B cell (primary cell): ENCODE measurements at regions not wholly inside any gene's neighbourhood (a gene's known extent, or its start where the extent isn't known, plus 50 kb on each side); places are given as distances from the start of the nearest gene placed in this dataset.

Source experiments
- ATAC-seq: fragments of 200-7000 bp; cut with Tn5 transposase; one replicate; pipeline ENCODE4 v1.10.0; 2021; ENCODE audit warnings: low read depth, mild to moderate bottlenecking, moderate number of reproducible peaks, moderate library complexity
- CTCF ChIA-PET: fragments of 350-600 bp; sonication (Branson Sonifier 250); formaldehyde crosslinking; loops from one replicate; lab custom pipeline; 2021; ENCODE audit warnings: antibody characterized with exemption, inconsistent platforms; lab: Charles Lee
- POLR2A ChIA-PET: fragments of 350-600 bp; sonication (Branson Sonifier 250); formaldehyde crosslinking; loops from one replicate; lab custom pipeline; 2021; ENCODE audit warnings: antibody characterized with exemption; lab: Charles Lee
- DNase-seq: peaks from one replicate; pipeline ENCODE4 v3.0.0; 2013
- H2AFZ ChIP-seq: 2 replicates; pipeline ENCODE4 v1.6.1; 2012; ENCODE audit warnings: mild to moderate bottlenecking, low read depth, low read length; ENCODE audit not compliant: insufficient read depth, poor library complexity, severe bottlenecking
- H3K27ac ChIP-seq, 2 donors: 1 replicate in 1 of 2; 2 replicates in 1 of 2; pipeline ENCODE4 v1.5.1; 2012 to 2013; ENCODE audit warnings: low read length in 2 of 2, mild to moderate bottlenecking in 2 of 2, moderate library complexity in 1 of 2
- H3K27me3 ChIP-seq, 4 experiments: fragments of 200-600 bp in 1 of 4; sonication (generic) in 1 of 4; replicated peaks in 1 of 4; 1 replicate in 2 of 4; 2 replicates in 2 of 4; pipeline versions ENCODE4 v1.6.1 to v1.7.0; 2013 to 2016; ENCODE audit warnings: low read length in 3 of 4, mild to moderate bottlenecking in 2 of 4, mixed read lengths in 1 of 4, moderate library complexity in 1 of 4; ENCODE audit not compliant: insufficient read depth in 4 of 4, control insufficient read depth in 3 of 4; ENCODE audit errors: control extremely low read depth in 1 of 4
- H3K36me3 ChIP-seq, 2 experiments: replicated peaks in 1 of 2; 1 replicate in 1 of 2; 2 replicates in 1 of 2; pipeline versions ENCODE4 v1.6.1 to v1.7.1; 2013; ENCODE audit warnings: low read length in 1 of 2; ENCODE audit not compliant: insufficient read depth in 2 of 2, control insufficient read depth in 1 of 2; ENCODE audit errors: control extremely low read depth in 1 of 2, extremely low read depth in 1 of 2
- H3K4me1 ChIP-seq, 2 donors: fragments of 200-600 bp in 1 of 2; sonication (generic) in 1 of 2; 1 replicate in 1 of 2; 2 replicates in 1 of 2; pipeline versions ENCODE4 v1.5.1 to v1.6.1; 2013 to 2017; ENCODE audit warnings: low read length in 2 of 2; ENCODE audit not compliant: control insufficient read depth in 2 of 2, insufficient read depth in 2 of 2
- H3K4me2 ChIP-seq: replicated peaks from 2 replicates; pipeline ENCODE3; 2012; ENCODE audit warnings: mild to moderate bottlenecking, low read depth, low read length; ENCODE audit not compliant: poor library complexity, severe bottlenecking
- H3K4me3 ChIP-seq, 5 experiments: fragments of 200-600 bp in 1 of 5; sonication (generic) in 1 of 5; 1 replicate in 3 of 5; 2 replicates in 2 of 5; pipeline versions ENCODE4 v1.5.1 to v1.7.0; 2011 to 2016; ENCODE audit warnings: low read length in 4 of 5, mild to moderate bottlenecking in 4 of 5, low read depth in 2 of 5, control low read depth in 1 of 5, moderate library complexity in 1 of 5; ENCODE audit not compliant: insufficient read depth in 1 of 5; ENCODE audit errors: control extremely low read depth in 1 of 5, extremely low read depth in 1 of 5
- H3K79me2 ChIP-seq: fragments of 200-600 bp; sonication (generic); one replicate; pipeline ENCODE4 v1.6.0; 2016; ENCODE audit warnings: low read length; ENCODE audit not compliant: control insufficient read depth, insufficient read depth
- H3K9ac ChIP-seq: fragments of 200-600 bp; sonication (generic); 2 replicates; pipeline ENCODE4 v1.6.1; 2017; ENCODE audit warnings: mild to moderate bottlenecking, low read length, moderate library complexity
- H3K9me3 ChIP-seq, 3 donors: one replicate each; pipeline versions ENCODE4 v1.6.1 to v1.7.1; 2013; ENCODE audit warnings: low read length in 2 of 3; ENCODE audit not compliant: control insufficient read depth in 2 of 3, insufficient read depth in 1 of 3; ENCODE audit errors: control extremely low read depth in 1 of 3
- H4K20me1 ChIP-seq: 2 replicates; pipeline ENCODE4 v1.6.0; 2012; ENCODE audit warnings: mild to moderate bottlenecking, low read length; ENCODE audit not compliant: insufficient read depth, control insufficient read depth, poor library complexity, severe bottlenecking
- H3K27ac Mint-ChIP-seq: one replicate; pipeline ENCODE4 v1.8.0; 2021; ENCODE audit warnings: mixed read lengths
- H3K27me3 Mint-ChIP-seq: one replicate; pipeline ENCODE4 v1.8.0; 2021; ENCODE audit warnings: mixed read lengths
- H3K4me1 Mint-ChIP-seq: one replicate; pipeline ENCODE4 v1.8.0; 2021; ENCODE audit warnings: mixed read lengths
- H3K4me3 Mint-ChIP-seq: one replicate; pipeline ENCODE4 v1.8.0; 2021; ENCODE audit warnings: mixed read lengths
- H3K9me3 Mint-ChIP-seq: one replicate; pipeline ENCODE4 v1.8.0; 2022; ENCODE audit warnings: mixed read lengths; ENCODE audit not compliant: insufficient read depth
- EZH2 ChIP-seq: IDR thresholded peaks from 2 replicates; pipeline ENCODE4 v1.6.1; 2012; ENCODE audit warnings: borderline replicate concordance, low read depth, mild to moderate bottlenecking, moderate library complexity, low read length; ENCODE audit not compliant: insufficient read depth, poor library complexity, severe bottlenecking
- WGBS: methylation state at CpG from one replicate; pipeline ENCODE4 v1.1.5; 2013; ENCODE audit warnings: missing lambda C conversion rate; ENCODE audit not compliant: insufficient coverage; 5-methylcytosine and 5-hydroxymethylcytosine counted together
- intact Hi-C: fragments of 100-400 bp; cut with micrococcal nuclease; formaldehyde crosslinking; loops from one replicate; pipeline ENCODE4 v1.10.0; 2022
- TF ChIP-seq, protein P1 (sequence below): fragments of 200-600 bp; IDR thresholded peaks from one replicate; pipeline ENCODE4 v1.8.0; 2022; ENCODE audit warnings: antibody characterized with exemption, mild to moderate bottlenecking

DNA sequence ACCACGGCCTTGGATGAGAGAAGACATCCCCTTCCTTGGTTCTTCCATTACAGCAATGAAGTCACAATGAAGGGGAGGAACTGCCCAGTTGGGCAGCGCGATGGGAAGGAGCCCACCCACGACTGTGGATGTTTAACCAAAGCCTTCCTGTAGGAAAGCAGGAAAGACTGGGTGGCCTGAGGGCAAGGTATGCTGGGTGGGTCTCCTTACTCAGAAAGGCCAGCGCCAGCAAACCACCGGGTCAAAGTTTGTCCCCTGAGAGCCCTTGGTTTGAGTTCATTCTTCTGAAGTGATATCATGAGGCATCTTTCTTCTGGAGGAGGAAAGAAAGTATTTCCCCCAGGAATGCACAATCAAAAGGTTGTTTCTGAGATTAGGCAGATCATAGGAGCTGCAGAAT, 105.2 kb downstream of the C16orf95 start:
- TF ChIP-seq, protein P1, sequence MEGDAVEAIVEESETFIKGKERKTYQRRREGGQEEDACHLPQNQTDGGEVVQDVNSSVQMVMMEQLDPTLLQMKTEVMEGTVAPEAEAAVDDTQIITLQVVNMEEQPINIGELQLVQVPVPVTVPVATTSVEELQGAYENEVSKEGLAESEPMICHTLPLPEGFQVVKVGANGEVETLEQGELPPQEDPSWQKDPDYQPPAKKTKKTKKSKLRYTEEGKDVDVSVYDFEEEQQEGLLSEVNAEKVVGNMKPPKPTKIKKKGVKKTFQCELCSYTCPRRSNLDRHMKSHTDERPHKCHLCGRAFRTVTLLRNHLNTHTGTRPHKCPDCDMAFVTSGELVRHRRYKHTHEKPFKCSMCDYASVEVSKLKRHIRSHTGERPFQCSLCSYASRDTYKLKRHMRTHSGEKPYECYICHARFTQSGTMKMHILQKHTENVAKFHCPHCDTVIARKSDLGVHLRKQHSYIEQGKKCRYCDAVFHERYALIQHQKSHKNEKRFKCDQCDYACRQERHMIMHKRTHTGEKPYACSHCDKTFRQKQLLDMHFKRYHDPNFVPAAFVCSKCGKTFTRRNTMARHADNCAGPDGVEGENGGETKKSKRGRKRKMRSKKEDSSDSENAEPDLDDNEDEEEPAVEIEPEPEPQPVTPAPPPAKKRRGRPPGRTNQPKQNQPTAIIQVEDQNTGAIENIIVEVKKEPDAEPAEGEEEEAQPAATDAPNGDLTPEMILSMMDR: no peak
- no peak for TF ChIP-seq EZH2
- Histone ChIP-seq H3K27ac (no peak overlapping the region), H3K9me3 (peaks cover 0 to 4% (median 0%) of the 10 kb centered on the region in 3 donors), H3K4me3 (no peak overlapping the region), H2AFZ (no peak overlapping the region), H3K4me2 (no peak overlapping the region), H3K27me3 (no peaks in the 10 kb centered on the region), H3K9ac (no peak overlapping the region), H4K20me1 (no peaks in the 10 kb centered on the region), H3K36me3 (no peaks in the 10 kb centered on the region), H3K4me1 (no peaks in the 10 kb centered on the region), H3K79me2 (no peaks in the 10 kb centered on the region)
- intact Hi-C loops: no loop called here
- no peak overlapping the region for H3K4me3 Mint-ChIP-seq
- CTCF ChIA-PET: no interaction called here
- ATAC-seq: no peak
- no peaks in the 10 kb centered on the region for H3K9me3 Mint-ChIP-seq
- POLR2A ChIA-PET: no interaction called here
- no peaks in the 10 kb centered on the region for H3K4me1 Mint-ChIP-seq
- no peaks in the 10 kb centered on the region for H3K27me3 Mint-ChIP-seq
- no peak overlapping the region for H3K27ac Mint-ChIP-seq
- DNase-seq: no peak
- 86% methylated on average over 5 of the region's 6 CpGs for WGBS

DNA sequence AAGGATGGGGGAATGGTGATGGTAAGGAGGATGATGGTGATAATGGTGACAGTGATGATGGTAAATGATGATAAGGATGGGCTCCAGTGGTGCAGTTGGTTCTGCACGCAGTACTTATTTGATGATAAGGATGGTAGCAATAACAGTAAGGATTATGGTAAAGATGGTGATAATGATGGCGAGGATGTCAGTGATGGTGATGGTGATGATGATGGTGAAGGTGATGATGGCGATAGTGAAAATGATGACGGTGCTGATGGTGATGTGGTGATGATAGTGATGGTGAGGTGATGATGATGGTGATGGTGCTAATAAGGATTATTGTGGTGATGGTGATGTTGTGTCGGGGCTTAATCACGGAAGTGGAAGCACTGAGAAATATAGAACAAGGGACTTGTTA, 103.7 kb downstream of the C16orf95 start:
- WGBS: 96% methylated on average over 5 of the region's 6 CpGs
- POLR2A ChIA-PET: no interaction called here
- ATAC-seq: no peak
- no peaks in the 10 kb centered on the region for H3K36me3 ChIP-seq
- H3K9ac ChIP-seq: no peak overlapping the region
- Mint-ChIP-seq H3K27me3 (no peaks in the 10 kb centered on the region), H3K4me3 (no peak overlapping the region), H3K27ac (no peak overlapping the region), H3K9me3 (no peaks in the 10 kb centered on the region), H3K4me1 (no peaks in the 10 kb centered on the region)
- no peaks in the 10 kb centered on the region for H3K4me1 ChIP-seq
- H3K79me2 ChIP-seq: no peaks in the 10 kb centered on the region
- H3K9me3 ChIP-seq: peaks cover 0 to 4% (median 0%) of the 10 kb centered on the region in 3 donors
- H3K4me3 ChIP-seq: no peak overlapping the region
- CTCF ChIA-PET: interaction anchor here (1.2 kb wide), 1 partner anchor 12 kb away, joined by 3 read pairs; no protein-coding TSS in a partner anchor
- H2AFZ ChIP-seq: no peak overlapping the region
- no peaks in the 10 kb centered on the region for H4K20me1 ChIP-seq
- no peak for TF ChIP-seq EZH2
- intact Hi-C loops: no loop called here
- H3K27me3 ChIP-seq: no peaks in the 10 kb centered on the region
- no peak overlapping the region for H3K4me2 ChIP-seq
- no peak overlapping the region for H3K27ac ChIP-seq
- no peak for DNase-seq
